HuH-7 (cell line): ENCODE measurements at regions not wholly inside any gene's neighbourhood (a gene's known extent, or its start where the extent isn't known, plus 50 kb on each side); places are given as distances from the start of the nearest gene placed in this dataset.

Experiments
- DNase-seq: peaks from one replicate; pipeline ENCODE4 v3.0.0; 2011; ENCODE audit warnings: low spot score

- no peak for DNase-seq
Measured at GRCh38 chr1:173128742-173129141, 78.0 kb upstream of the TNFSF18 start.

GRCh38 chr1:173127369-173128307 is 76.9 kb upstream of the TNFSF18 start:
- DNase-seq = no peak

- DNase-seq = no peak
Measured at GRCh38 chr1:173126421-173126820, 75.7 kb upstream of the TNFSF18 start.

- DNase-seq = peak; percentile 57
Measured at GRCh38 chr1:173122958-173123852, 72.5 kb upstream of the TNFSF18 start.

GRCh38 chr1:173122344-173122935 is 71.7 kb upstream of the TNFSF18 start:
- no peak for DNase-seq

- DNase-seq = no peak
Measured at GRCh38 chr1:173118404-173118803, 67.7 kb upstream of the TNFSF18 start.

GRCh38 chr1:173117761-173118160 is 67.0 kb upstream of the TNFSF18 start:
- DNase-seq = no peak

- DNase-seq = no peak
Measured at GRCh38 chr1:173117108-173117633, 66.4 kb upstream of the TNFSF18 start.

GRCh38 chr1:173114346-173114745 is 63.6 kb upstream of the TNFSF18 start:
- DNase-seq = no peak

- no peak for DNase-seq
Measured at GRCh38 chr1:173113015-173113741, 62.4 kb upstream of the TNFSF18 start.

- DNase-seq = no peak
Measured at GRCh38 chr1:173112129-173112528, 61.4 kb upstream of the TNFSF18 start.

GRCh38 chr1:173107696-173108095 is 57.0 kb upstream of the TNFSF18 start:
- DNase-seq = no peak

- no peak for DNase-seq
Measured at GRCh38 chr1:173103006-173103405, 52.3 kb upstream of the TNFSF18 start.

- DNase-seq = no peak
Measured at GRCh38 chr1:173101589-173101988, 50.8 kb upstream of the TNFSF18 start.

GRCh38 chr1:173100476-173101107 is 49.9 kb upstream of the TNFSF18 start:
- DNase-seq = no peak
